Activated T-cell treated with anti-CD3 and anti-CD28 coated beads, Interleukin-2, amount 50 U/mL, for 4 hours (primary cell): ENCODE measurements at regions not wholly inside any gene's neighbourhood (a gene's known extent, or its start where the extent isn't known, plus 50 kb on each side); places are given as distances from the start of the nearest gene placed in this dataset.

Experiments
- ATAC-seq, 2 donors: fragments of 200-7000 bp; cut with Tn5 transposase; one replicate each; pipeline ENCODE4 v1.10.0; 2021
- DNase-seq: peaks from one replicate; pipeline ENCODE4 v3.0.0-alpha.2; 2020
- H3K27me3 Mint-ChIP-seq: one replicate; pipeline ENCODE4 v1.8.0; 2021; ENCODE audit warnings: low read depth, mixed read lengths
- H3K36me3 Mint-ChIP-seq: one replicate; pipeline ENCODE4 v1.8.0; 2022; ENCODE audit warnings: mixed read lengths; ENCODE audit not compliant: insufficient read depth
- H3K4me1 Mint-ChIP-seq: one replicate; pipeline ENCODE4 v1.8.0; 2021; ENCODE audit warnings: low read depth, mixed read lengths
- H3K4me3 Mint-ChIP-seq: one replicate; pipeline ENCODE4 v1.8.0; 2021; ENCODE audit warnings: mild to moderate bottlenecking, moderate library complexity, mixed read lengths
- H3K9me3 Mint-ChIP-seq: one replicate; pipeline ENCODE4 v1.8.0; 2021; ENCODE audit warnings: mixed read lengths

GRCh38 chr6:140594806-140595128 is 1220.3 kb upstream of the CITED2 start:
- Mint-ChIP-seq H3K4me3 (no peak overlapping the region), H3K27me3 (no peaks in the 10 kb centered on the region), H3K4me1 (no peaks in the 10 kb centered on the region), H3K9me3 (peaks cover 6% of the 10 kb centered on the region), H3K36me3 (no peaks in the 10 kb centered on the region)
- no peak for ATAC-seq
- no peak for DNase-seq

DNA sequence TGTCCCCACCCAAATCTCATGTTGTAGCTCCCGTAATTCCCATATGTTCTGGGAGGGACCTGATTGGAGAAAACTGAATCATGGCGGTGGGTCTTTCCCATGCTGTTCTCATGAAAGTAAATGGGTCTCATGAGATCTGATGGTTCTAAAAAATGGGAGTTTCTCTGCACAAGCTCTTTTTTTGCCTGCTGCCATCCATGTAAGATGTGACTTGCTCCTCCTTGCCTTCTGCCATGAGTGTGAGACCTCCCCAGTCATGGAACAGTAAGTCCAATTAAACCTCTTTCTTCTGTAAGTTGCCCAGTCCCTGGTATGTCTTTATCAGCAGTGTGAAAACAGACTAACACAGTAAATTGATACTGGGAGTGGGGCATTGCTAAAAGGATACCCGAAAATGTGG is 1218.4 kb upstream of the CITED2 start:
- H3K36me3 Mint-ChIP-seq, result no peaks in the 10 kb centered on the region
- ATAC-seq, result no peak

GRCh38 chr6:140590641-140591040 is 1216.2 kb upstream of the CITED2 start:
- Mint-ChIP-seq H3K27me3 (no peaks in the 10 kb centered on the region), H3K4me3 (no peak overlapping the region), H3K4me1 (peaks cover 5% of the 10 kb centered on the region), H3K36me3 (no peaks in the 10 kb centered on the region), H3K9me3 (peaks cover 6% of the 10 kb centered on the region)
- DNase-seq (no peak), ATAC-seq (no peak)

More for the DNA sequence above, 1218.4 kb upstream of the CITED2 start:
- no peaks in the 10 kb centered on the region for H3K27me3 Mint-ChIP-seq
- peaks cover 6% of the 10 kb centered on the region for H3K9me3 Mint-ChIP-seq
- H3K4me3 Mint-ChIP-seq, result no peak overlapping the region
- no peak for DNase-seq
- no peaks in the 10 kb centered on the region for H3K4me1 Mint-ChIP-seq

DNA sequence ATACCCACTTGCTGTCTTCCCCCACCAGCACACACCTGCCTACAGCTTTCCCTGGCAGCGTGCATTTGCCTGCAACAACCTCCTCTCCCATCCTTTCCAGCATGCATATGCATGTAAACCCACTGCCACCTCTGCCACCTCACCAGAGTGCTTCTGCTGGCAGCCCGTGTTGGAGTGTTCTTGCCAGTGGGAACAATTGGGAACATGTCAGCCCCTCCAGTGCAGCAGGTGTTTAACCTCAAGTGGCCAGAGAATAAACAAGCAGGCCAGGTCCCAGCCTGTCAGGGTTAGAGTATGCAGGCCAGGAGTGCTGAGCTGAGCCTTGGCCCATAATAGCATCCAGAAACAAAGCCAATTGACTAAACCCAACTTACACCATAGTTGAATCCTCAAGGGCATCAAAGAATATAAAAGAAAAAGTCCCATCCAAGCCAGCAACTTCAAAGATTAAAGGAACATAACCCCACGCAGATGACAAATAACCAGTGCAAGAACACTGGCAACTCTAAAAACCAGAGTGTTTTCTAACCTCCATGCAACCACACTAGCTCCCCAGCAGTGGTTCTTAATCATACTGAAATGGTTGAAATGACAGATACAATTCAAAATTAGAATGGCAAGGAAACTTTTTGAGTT is 1212.1 kb upstream of the CITED2 start:
- DNase-seq (no peak), ATAC-seq (peak; percentile 72 to 84)
- Mint-ChIP-seq H3K4me1 (peaks cover 7% of the 10 kb centered on the region), H3K4me3 (no peak overlapping the region), H3K27me3 (no peaks in the 10 kb centered on the region), H3K9me3 (no peaks in the 10 kb centered on the region), H3K36me3 (no peaks in the 10 kb centered on the region)

DNA sequence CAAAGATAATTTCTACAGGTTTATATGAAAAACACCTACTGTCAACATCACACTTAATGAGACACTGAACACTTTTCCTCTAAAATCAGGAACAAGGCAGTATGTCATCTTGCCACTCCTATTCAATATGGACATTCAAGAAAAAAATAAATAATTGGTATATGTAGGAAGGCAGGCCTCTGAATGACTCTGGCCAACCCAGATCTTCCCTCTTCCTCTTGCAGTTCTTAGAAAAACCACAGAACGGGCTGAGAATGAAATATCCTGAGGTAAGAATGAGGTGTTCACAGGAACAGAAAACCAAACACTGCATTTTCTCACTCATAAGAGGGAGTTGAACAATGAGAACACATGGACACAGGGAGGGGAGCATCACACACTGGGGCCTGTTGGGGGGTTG is 1207.2 kb upstream of the CITED2 start:
- no peak overlapping the region for H3K4me3 Mint-ChIP-seq
- peak in 1 of 2 donors; percentile 19 for ATAC-seq

GRCh38 chr6:140579918-140580317 is 1205.5 kb upstream of the CITED2 start:
- H3K9me3 Mint-ChIP-seq, result no peaks in the 10 kb centered on the region
- no peak for ATAC-seq

More for the DNA sequence above, 1207.2 kb upstream of the CITED2 start:
- H3K4me1 Mint-ChIP-seq, result peaks cover 6% of the 10 kb centered on the region
- no peaks in the 10 kb centered on the region for H3K9me3 Mint-ChIP-seq
- no peak for DNase-seq
- peaks cover 2% of the 10 kb centered on the region for H3K27me3 Mint-ChIP-seq
- H3K36me3 Mint-ChIP-seq, result no peaks in the 10 kb centered on the region

GRCh38 chr6:140576004-140576555 is 1201.6 kb upstream of the CITED2 start:
- H3K4me3 Mint-ChIP-seq, result no peak overlapping the region
- no peak for DNase-seq

More at GRCh38 chr6:140579918-140580317, 1205.5 kb upstream of the CITED2 start:
- Mint-ChIP-seq H3K36me3 (no peaks in the 10 kb centered on the region), H3K27me3 (peaks cover 3% of the 10 kb centered on the region), H3K4me3 (no peak overlapping the region), H3K4me1 (peaks cover 3% of the 10 kb centered on the region)
- no peak for DNase-seq

DNA sequence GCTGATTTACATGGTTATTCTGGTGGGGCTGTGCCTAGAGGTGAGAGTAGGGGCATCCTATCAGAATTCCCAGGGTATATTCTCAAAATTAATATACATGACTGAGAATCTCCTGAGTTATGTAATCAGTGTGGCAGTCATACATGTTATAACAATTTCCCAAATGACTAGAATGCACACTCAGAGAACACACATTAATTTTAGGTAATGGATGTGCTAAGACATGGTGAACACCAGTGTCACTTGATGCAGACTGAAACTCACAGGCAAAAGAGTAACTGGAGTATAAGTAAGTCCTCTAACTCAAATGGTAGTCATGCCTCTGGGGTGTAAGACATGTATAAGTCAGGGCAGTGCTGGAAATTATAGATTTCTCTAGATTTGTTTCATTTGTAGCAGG is 1198.4 kb upstream of the CITED2 start:
- ATAC-seq (no peak), DNase-seq (no peak)
- Mint-ChIP-seq H3K9me3 (no peaks in the 10 kb centered on the region), H3K27me3 (peaks cover 6% of the 10 kb centered on the region), H3K36me3 (no peaks in the 10 kb centered on the region), H3K4me3 (no peak overlapping the region), H3K4me1 (no peaks in the 10 kb centered on the region)

More at GRCh38 chr6:140576004-140576555, 1201.6 kb upstream of the CITED2 start:
- Mint-ChIP-seq H3K4me1 (no peaks in the 10 kb centered on the region), H3K36me3 (no peaks in the 10 kb centered on the region), H3K9me3 (no peaks in the 10 kb centered on the region), H3K27me3 (peaks cover 3% of the 10 kb centered on the region)
- ATAC-seq, result no peak

- Mint-ChIP-seq H3K9me3 (no peaks in the 10 kb centered on the region), H3K4me1 (no peaks in the 10 kb centered on the region), H3K4me3 (no peak overlapping the region), H3K36me3 (no peaks in the 10 kb centered on the region), H3K27me3 (peaks cover 6% of the 10 kb centered on the region)
- ATAC-seq (no peak), DNase-seq (no peak)
Observed at GRCh38 chr6:140572129-140572528, 1197.7 kb upstream of the CITED2 start.

- DNase-seq (no peak), ATAC-seq (no peak)
- no peaks in the 10 kb centered on the region for H3K9me3 Mint-ChIP-seq
- peaks cover 3% of the 10 kb centered on the region for H3K27me3 Mint-ChIP-seq
- no peak overlapping the region for H3K4me3 Mint-ChIP-seq
- H3K4me1 Mint-ChIP-seq, result no peaks in the 10 kb centered on the region
- H3K36me3 Mint-ChIP-seq, result no peaks in the 10 kb centered on the region
Observed at GRCh38 chr6:140571145-140571544, 1196.7 kb upstream of the CITED2 start.

DNA sequence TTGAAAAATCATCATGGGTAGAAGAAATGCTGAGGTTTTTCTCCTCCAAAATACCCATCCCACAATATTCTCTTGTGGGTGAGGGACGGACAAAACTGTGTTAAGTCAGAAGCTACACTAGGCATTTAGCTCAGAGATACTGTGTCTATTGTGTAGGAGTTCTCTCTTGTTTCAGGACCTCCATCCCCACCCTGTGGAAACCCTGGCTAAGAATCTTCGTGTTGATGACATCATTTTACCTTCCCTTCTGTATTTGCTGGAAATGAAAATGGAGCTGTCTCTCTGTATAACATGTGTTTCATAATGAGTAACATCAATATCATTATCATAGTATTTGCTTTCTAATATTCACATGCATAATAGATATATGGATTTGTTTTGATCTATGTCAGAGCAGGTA is 1193.0 kb upstream of the CITED2 start:
- DNase-seq, result no peak
- Mint-ChIP-seq H3K36me3 (no peaks in the 10 kb centered on the region), H3K4me3 (no peak overlapping the region), H3K9me3 (no peaks in the 10 kb centered on the region), H3K27me3 (peaks cover 3% of the 10 kb centered on the region), H3K4me1 (no peaks in the 10 kb centered on the region)
- no peak for ATAC-seq

DNA sequence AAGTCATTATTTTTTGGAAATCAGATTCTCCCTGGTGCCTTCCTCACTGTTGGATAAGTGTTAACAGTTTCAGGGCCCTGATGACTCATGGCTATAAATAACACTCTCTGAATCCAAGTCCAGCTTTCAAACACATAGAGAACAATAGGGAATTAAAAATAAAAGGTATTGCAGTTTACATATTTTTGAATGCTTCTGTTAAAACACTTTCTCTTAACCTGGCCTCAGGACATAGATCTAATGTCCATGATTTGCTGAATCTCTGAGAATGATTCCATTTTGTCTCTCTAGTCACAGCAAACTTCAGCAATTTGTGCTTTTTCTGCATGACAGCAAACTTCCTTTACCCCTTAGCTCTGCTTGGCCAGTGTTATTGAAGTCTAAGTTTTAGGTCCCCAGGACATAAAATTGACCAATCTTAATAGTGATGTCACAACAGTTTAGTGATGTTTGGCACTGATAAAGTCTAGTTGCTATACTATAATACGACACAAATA is 1192.4 kb upstream of the CITED2 start:
- no peak for DNase-seq
- H3K4me1 Mint-ChIP-seq, result no peaks in the 10 kb centered on the region
- peaks cover 3% of the 10 kb centered on the region for H3K27me3 Mint-ChIP-seq
- H3K4me3 Mint-ChIP-seq, result no peak overlapping the region
- H3K36me3 Mint-ChIP-seq, result no peaks in the 10 kb centered on the region
- no peak for ATAC-seq
- no peaks in the 10 kb centered on the region for H3K9me3 Mint-ChIP-seq

DNA sequence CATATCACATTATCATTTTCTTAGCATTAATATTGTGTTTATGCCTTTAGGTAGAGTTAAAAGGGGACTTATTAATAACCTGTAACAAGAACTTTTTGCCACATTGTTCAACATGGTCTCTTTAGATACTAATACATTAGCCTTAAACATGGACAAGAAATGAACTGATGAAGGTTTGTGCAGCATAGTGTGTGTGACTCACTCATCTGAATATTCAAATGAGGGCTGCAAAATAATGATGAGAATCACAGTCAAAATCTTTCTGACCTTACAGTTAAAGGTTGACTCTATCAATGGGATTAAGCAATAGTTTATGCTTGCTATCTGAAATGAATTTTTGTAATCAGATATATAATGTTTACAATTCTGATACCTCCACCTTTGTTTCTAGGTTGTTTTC is 1189.3 kb upstream of the CITED2 start:
- Mint-ChIP-seq H3K4me1 (no peaks in the 10 kb centered on the region), H3K4me3 (no peak overlapping the region), H3K9me3 (no peaks in the 10 kb centered on the region), H3K27me3 (no peaks in the 10 kb centered on the region), H3K36me3 (no peaks in the 10 kb centered on the region)
- DNase-seq (no peak), ATAC-seq (no peak)

- no peaks in the 10 kb centered on the region for H3K4me1 Mint-ChIP-seq
- no peak for ATAC-seq
- no peak for DNase-seq
- no peaks in the 10 kb centered on the region for H3K9me3 Mint-ChIP-seq
- no peaks in the 10 kb centered on the region for H3K27me3 Mint-ChIP-seq
- no peaks in the 10 kb centered on the region for H3K36me3 Mint-ChIP-seq
- no peak overlapping the region for H3K4me3 Mint-ChIP-seq
Observed at GRCh38 chr6:140561701-140562100, 1187.3 kb upstream of the CITED2 start.

DNA sequence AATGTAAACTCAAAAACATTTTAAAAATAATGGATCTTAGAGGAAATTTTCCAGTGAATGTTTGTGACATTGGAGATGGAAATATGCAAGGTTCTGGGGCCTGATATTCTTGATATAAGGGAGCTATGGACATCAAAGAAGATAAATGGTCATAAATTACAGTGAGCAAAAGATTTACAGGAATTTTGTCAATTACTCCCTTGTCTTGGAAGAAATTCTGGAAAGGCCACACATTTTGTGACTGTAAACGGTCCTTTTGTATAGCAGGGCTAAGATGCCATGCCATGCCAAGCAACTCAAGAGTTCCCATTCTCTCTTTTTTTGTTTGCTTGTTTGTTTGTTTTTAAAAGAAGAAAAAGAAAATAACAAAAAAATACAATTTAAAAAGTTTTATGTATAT is 1186.2 kb upstream of the CITED2 start:
- no peak for DNase-seq
- H3K9me3 Mint-ChIP-seq, result no peaks in the 10 kb centered on the region

More for the DNA sequence above, 1186.2 kb upstream of the CITED2 start:
- Mint-ChIP-seq H3K36me3 (no peaks in the 10 kb centered on the region), H3K27me3 (no peaks in the 10 kb centered on the region), H3K4me1 (no peaks in the 10 kb centered on the region), H3K4me3 (no peak overlapping the region)
- ATAC-seq, result no peak
